ENCODE measurements at regions not wholly inside any gene's neighbourhood (a gene's known extent, or its start where the extent isn't known, plus 50 kb on each side); places are given as distances from the start of the nearest gene placed in this dataset.

DNA sequence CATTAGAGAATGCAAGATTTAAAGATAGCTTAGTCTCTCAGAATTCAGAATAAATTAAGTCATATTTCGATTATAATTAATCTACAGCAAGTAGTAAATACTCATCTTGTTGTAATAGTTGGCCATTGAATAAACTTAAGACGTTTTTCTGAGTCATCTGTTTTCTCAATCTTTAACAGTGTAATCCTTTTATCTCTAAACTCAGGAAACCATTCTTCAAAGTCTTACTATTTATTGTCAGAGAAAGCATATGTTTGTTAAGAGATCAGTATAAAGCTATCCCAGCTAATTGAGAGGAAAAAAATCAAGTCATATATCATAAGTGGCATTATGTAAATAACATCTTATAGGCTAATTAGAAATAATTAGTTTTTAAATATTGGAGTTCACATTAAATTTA lies 201.2 kb upstream of the ADAMTS5 start:
- no peak for TF ChIP-seq EP300 (IDR thresholded peaks at IDR 0.05)
- TF ChIP-seq POLR2A (IDR thresholded peaks at IDR 0.05): no peak
- TF ChIP-seq, protein P1, sequence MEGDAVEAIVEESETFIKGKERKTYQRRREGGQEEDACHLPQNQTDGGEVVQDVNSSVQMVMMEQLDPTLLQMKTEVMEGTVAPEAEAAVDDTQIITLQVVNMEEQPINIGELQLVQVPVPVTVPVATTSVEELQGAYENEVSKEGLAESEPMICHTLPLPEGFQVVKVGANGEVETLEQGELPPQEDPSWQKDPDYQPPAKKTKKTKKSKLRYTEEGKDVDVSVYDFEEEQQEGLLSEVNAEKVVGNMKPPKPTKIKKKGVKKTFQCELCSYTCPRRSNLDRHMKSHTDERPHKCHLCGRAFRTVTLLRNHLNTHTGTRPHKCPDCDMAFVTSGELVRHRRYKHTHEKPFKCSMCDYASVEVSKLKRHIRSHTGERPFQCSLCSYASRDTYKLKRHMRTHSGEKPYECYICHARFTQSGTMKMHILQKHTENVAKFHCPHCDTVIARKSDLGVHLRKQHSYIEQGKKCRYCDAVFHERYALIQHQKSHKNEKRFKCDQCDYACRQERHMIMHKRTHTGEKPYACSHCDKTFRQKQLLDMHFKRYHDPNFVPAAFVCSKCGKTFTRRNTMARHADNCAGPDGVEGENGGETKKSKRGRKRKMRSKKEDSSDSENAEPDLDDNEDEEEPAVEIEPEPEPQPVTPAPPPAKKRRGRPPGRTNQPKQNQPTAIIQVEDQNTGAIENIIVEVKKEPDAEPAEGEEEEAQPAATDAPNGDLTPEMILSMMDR (IDR thresholded peaks at IDR 0.05): no peak
